GM19240 (cell line): ENCODE measurements at regions not wholly inside any gene's neighbourhood (a gene's known extent, or its start where the extent isn't known, plus 50 kb on each side); places are given as distances from the start of the nearest gene placed in this dataset.

ENCODE experiments used
- DNase-seq: peaks from one replicate; pipeline ENCODE4 v3.0.0; 2011; ENCODE audit warnings: low spot score; ENCODE audit not compliant: insufficient read length

- DNase-seq: no peak
These were observed 167.5 kb downstream of the NTMT2 start for GRCh38 chr1:170313306-170313705.

DNA sequence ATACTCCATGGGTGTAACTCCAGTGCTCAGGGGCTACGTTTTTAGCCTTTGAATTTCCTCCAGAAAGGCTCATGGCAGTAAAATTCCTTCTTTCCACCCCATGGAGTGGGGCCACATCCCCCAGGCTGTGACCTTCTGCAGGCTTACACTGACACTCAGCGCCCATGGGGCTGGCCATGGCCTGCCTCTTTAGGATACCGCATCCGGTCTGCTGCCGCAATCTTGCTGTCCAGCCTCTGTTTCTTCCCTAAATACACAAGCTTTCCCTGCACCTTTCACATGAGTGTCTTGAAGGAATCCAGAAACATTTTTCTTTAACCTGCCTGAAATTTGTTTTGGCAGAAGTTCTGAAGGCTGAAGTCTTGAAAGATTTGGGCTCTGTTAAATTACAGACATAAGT lies 170.5 kb downstream of the NTMT2 start:
- DNase-seq: no peak

DNA sequence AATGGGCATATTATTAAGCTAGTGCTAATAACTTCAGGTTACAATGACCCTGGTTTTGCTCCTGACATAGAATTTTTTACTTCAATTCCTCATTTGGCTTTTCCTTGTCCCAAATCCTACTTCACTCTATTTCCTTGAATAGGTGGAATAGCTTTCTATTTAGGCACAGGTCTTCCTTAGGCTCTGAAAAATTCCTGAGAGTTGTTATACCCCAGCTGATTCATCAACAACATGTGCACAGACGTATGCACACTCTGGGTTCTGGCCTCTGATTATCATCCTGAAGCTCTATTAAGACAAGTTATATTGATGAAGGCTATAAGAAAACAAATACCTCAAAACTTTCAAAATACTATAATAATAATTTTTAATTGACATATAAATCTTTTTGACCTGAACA lies 172.4 kb downstream of the NTMT2 start:
- DNase-seq: no peak

GRCh38 chr1:170318736-170319135 lies 173.0 kb downstream of the NTMT2 start:
- no peak for DNase-seq

GRCh38 chr1:170321113-170321512 lies 175.4 kb downstream of the NTMT2 start:
- DNase-seq: no peak

- DNase-seq: no peak
These were observed 180.4 kb downstream of the NTMT2 start for GRCh38 chr1:170326186-170326585.

DNA sequence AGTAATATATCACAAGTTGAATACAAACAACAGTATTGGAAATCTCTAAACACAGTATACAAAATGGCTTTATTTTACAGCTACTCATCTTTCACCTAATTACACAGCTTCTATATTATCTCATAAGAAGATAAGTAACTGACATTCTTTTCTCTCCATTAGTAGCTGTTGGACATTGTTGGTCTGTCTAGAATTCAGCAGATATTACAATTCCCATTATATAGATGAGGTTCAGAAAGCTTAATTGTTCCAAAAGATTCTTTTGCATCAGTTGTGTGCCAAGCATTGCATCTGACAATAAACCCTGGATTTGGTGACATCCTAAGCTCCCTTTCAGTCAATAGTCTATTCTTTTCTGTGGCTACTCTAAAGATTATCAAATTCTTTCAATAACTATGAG lies 187.0 kb downstream of the NTMT2 start:
- no peak for DNase-seq

- no peak for DNase-seq
These were observed 191.7 kb downstream of the NTMT2 start for GRCh38 chr1:170337413-170337994.

DNA sequence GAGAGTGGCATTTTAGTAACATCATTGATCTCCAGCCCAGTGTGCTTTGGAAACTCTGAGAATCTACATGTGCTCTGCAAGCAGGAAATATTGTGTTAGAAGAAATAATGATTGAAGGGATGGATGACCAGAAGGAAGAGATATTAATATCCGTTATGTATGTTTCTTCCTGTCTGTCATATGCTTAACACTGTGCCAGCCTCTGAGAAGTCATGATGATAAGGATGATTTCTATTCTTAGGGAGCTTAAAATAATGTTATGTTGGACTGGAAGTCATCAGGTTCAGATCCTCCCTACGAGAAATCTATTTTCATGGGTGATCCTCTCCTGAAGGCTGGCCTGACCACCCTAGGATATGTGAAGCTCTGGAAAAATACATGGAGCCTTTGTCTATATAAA lies 192.4 kb upstream of the GORAB start:
- no peak for DNase-seq

GRCh38 chr1:170340308-170340707 lies 191.7 kb upstream of the GORAB start:
- DNase-seq: no peak

- no peak for DNase-seq
These were observed 180.5 kb upstream of the GORAB start for GRCh38 chr1:170351366-170351946.

GRCh38 chr1:170354246-170354645 lies 177.7 kb upstream of the GORAB start:
- DNase-seq: no peak

GRCh38 chr1:170354690-170355089 lies 177.3 kb upstream of the GORAB start:
- DNase-seq: no peak

GRCh38 chr1:170355267-170355801 lies 176.6 kb upstream of the GORAB start:
- DNase-seq: no peak

DNA sequence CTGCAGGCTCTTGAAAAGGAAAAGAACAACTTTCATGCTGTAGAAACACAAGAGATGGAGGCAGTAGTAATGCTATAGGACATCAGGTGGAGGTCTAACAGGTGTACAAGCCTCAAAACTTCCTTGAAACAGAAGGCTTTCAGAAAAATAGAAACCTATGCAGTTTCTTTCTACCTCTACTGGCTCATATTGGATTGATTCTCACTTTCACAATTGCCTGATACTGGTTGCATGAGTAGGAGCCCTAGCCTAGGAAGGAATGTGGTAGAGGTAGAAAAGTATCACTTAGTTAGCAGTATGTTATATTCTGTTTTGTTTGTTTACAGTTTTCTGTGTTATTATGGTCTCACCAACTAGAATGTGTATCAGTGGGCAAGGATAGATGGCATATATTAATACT lies 175.4 kb upstream of the GORAB start:
- DNase-seq: no peak

- DNase-seq: no peak
These were observed 174.2 kb upstream of the GORAB start for GRCh38 chr1:170357750-170358149.

DNA sequence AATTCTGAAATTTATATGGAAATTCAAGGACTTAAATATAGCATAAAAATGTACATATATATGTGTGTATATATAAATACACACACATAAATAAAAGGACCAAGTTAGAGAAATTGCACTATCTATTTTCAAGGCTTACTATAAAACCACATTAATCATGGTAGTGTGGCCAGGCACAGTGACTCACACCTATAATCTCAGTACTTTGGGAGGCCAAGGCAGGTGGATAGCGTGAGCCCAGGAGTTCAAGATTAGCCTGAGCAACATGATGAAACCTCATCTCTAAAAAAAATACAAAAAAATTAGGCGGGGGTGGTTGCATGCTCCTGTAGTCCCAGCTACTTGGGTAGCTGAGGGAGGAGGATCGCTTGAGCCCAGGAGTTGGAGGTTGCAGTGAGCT lies 171.4 kb upstream of the GORAB start:
- DNase-seq: no peak

DNA sequence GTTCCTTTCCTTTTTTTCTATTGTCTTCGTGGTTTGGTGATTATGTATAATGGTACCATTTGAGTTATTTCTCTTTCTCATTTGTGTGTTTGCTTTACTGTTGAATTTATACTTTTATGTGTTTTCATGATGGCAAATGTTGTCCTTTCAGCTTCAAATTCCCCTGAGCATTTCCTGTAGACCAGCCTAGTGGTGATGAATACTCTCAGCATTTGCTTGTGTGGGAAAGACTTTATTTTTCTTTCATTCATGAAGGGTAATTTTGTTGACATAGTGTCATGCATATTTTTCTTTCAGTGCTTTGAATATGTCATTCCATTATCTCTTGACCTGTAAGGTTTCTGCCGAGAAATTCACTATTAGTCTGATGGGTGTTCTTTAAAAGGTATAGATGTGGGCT lies 166.6 kb upstream of the GORAB start:
- DNase-seq: no peak

GRCh38 chr1:170366980-170367379 lies 165.0 kb upstream of the GORAB start:
- DNase-seq: no peak

- no peak for DNase-seq
These were observed 164.4 kb upstream of the GORAB start for GRCh38 chr1:170367615-170368014.

DNA sequence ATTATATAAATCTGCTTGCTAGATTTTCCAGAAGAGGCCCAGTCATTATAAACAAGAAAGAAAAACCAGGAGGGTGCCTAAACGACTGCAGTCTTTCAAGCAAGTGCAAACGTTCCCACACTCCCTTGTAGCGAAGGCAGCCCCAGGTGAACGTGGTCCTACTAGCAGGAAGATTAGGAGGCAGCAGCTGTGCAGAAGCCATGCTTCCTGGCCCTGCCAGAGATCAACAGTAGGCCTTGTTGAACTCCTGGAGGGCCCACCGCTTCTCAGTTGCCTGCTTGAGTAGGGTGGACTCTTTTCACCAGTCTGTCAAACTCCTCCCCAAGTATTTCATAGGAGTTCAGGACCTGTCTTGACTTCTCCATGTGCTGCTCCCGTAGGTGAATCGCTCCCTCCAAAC lies 163.0 kb upstream of the GORAB start:
- no peak for DNase-seq

DNA sequence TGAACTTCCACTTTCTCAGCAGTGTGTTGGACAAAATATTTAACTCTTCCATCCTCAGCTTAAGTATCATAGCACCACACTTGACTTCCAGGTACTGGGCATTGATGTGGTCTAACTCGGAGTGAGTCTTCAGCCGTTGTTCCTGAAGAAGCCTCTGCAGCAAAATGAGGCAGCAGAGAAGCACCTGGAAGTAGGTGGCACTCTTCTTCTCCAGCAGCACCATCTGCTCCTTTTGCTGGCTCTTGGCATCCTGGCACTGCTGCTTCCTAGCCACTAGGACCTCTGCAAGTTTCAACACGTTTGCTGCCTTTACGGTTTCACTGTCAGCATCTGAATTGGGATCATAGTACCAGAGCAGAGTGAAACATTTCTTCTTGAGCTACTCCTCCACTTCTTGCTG lies 162.5 kb upstream of the GORAB start:
- DNase-seq: no peak

GRCh38 chr1:170370087-170370486 lies 161.9 kb upstream of the GORAB start:
- no peak for DNase-seq
